GM21515 (cell line): ENCODE measurements at regions not wholly inside any gene's neighbourhood (a gene's known extent, or its start where the extent isn't known, plus 50 kb on each side); places are given as distances from the start of the nearest gene placed in this dataset.

ENCODE experiments used
- ATAC-seq: cut with Tn5 transposase; IDR thresholded peaks from one replicate; pipeline ENCODE4 v1.9.1; 2021; ENCODE audit not compliant: unreplicated experiment

DNA sequence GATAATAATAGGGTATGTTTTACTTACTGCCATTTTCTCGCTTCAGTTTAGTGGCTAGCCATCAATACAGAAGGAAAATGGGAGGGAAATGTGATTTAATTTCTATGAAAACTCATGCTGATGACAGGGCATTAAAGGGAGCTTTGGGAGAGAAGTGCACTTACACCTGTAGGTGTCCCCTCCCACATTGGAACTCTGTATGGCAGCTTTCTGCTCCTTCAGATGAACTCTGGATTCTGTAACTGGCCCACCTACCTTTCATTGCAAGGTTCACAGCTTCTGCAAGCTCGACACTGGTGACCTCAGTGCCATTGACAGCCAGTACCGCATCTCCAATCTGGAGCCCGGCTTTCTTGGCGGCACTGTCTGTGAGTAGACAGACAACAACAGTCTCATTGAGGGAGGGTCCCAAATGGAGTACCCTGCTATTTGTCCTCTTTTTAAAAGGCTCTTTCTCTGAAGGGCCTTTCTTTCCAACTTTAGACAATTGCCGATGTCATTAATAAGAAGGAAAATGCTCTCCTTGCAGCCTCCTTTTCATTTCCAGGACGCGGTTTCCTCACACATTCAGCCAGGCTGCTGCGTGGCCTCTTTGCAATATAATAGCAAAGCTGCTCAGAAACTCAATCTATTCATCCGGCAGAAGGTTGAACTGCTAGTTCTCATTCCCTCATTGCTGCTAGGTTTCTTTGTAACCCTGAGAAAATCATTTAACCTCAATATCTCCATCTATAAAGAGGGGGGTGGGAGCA is 63.6 kb downstream of the NUDT12 start:
- ATAC-seq: no peak

DNA sequence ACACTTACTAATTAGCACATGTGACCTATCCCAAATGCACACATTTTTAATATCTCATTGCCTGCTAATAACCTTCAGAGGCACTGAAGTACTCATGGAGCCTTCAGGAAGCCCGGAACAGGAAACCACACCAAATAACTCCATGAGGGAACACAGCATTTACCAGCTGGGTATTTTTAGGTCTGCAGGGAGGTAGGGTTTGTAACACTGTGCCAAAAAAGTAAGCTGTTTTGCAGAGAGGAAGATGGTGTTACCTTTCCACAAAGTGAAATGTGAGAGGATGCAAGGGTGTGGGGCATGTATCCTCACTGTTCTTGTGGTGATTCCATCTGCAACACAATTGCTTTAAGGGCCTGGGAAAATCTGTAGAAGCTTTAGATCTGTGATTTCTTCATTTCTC is 64.4 kb downstream of the NUDT12 start:
- ATAC-seq: no peak

GRCh38 chr5:103497781-103498180 is 64.8 kb downstream of the NUDT12 start:
- ATAC-seq: no peak

DNA sequence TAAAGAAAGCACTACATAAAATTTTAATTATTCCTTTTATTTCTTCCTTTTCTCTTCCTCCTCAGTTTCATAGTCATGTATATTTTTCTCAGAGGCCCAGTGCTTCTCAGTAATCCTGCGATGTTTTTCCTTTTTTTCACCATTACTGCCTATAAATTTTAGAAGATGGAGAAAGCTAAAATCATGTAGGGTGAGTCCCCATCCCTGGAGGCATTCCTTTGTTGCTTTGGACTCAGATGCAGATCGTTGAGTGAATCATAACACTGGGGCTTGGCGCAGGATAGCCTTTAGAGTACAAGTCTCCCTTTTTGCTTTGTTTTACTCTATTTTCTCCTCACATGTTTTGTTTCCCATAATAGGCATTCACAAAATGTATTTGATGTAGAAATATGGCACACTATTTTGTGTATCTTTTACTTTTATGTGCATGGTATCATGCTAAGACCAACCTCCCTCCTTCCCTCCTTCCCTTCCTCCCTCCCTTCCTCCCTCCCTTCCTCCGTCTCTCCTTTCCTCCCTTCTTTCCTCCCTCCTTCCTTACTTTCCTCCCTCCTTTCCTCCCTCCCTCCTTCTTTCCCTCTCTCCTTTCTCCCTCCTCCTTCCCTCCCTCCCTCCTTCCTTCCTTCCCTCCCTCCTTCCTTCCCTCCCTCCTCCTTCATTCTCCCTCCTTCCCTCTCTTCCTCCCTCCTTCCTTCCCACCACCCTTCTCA is 72.4 kb downstream of the NUDT12 start:
- ATAC-seq: no peak

DNA sequence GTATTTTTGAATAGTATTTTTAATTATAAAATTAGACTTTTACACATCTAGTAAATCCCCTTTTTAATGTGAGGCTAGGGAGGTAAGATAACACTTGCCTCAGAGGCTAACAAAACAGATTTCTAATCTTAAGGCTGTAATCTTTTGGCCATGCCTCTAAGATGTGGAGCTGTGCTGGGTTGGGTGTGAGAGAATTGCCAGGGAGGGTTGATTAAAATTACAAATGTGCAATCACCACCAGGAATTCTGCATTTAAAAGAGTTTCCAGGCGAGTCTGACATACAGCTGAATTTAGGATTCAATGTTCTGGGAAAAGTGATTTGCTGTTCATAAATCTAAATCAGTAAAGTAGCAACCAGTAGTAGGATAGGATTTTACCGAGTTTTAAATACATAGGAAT is 73.3 kb downstream of the NUDT12 start:
- no peak for ATAC-seq

DNA sequence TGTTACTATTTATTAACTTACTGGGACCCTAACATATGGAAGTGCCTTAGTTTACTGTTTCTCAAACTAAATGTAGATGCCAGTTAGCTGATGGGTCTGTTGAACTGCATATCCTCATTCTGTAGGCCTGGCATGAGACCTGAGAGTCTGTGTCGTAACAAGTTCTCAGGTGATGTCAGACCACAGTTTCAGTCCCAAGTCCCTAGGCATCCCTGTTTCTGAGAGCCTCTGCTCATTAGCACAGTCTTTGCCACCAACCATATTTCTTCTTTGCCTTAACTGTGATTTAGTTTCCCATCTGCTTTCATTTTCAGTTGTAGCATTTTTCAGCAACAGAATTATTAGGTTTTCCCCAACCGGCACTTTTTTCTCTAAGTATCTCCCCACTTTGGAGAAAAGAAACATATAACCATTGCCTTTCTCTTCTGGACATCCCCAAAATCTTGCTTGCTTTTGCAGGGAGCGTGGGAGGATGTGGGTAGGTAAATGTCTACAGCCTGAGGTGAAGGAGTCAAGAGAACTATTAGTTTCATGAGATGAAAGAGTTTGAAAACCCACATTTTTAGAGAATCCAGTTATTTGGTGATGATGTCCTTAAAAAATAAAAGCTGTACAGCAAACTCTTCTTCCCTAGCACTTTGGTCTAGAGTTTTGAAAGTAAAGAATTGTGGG is 74.6 kb downstream of the NUDT12 start:
- ATAC-seq: peak; percentile 64

DNA sequence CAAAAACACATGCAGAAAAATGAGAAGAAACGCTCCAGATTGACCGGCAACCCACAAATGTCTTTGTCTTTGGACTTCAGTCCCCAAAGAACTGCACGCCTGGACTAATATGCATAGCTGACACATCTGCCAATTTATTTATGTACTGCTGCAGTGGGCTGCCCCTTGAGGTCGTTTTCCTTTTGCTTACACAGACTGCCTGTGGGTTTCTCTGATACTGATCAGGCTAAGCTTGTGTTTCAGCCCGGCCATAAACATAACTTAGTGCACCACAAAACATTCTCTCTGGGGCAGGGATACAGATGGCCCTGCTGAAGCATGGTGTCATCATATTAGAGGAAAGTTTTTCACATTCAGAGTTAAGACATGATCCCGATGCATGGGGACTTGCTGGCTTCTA is 75.4 kb downstream of the NUDT12 start:
- no peak for ATAC-seq

GRCh38 chr5:103486739-103487138 is 75.8 kb downstream of the NUDT12 start:
- no peak for ATAC-seq

DNA sequence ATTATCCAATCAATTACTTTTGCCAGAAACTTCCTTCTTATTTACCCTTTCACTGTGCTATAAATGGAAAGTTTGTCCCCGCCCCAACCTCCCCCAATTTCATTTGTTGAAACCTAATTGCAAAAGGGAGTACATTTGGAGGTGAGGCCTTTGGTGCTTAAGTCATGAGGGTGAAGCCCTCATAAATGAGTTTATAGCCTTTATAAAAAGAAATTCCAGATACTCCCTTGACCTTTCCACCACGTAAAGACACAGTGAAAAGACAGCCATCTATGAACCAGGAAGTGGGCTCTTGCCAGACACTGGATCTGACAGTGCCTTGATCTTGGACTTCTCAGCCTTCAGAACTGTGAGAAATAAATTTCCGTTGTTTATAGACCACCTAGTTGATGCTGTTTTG is 82.3 kb downstream of the NUDT12 start:
- no peak for ATAC-seq

GRCh38 chr5:103477678-103478077 is 84.9 kb downstream of the NUDT12 start:
- no peak for ATAC-seq

- no peak for ATAC-seq
These were observed 85.8 kb downstream of the NUDT12 start for GRCh38 chr5:103476811-103477210.

- peak; percentile 63 for ATAC-seq
These were observed 86.9 kb downstream of the NUDT12 start for GRCh38 chr5:103475629-103476240.

- ATAC-seq: no peak
These were observed 87.9 kb downstream of the NUDT12 start for GRCh38 chr5:103474677-103475076.

DNA sequence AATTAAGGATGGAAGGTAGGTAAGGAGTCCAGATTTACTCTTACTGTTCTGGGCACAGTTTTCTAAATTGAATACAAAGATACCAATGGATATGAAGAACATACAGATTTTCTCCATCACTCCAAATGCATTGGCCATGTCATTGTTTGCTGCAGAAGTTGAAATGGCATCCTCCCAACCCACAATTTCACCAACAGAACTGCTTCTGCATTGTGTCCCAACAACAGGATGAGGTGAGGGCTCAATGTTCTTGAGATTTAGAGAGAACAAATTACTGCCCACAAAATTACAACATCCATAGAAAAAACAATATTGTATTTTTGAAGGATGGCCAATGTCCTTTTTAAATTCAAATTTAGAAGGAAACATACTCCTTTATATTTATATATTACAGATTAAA is 88.9 kb downstream of the NUDT12 start:
- no peak for ATAC-seq

- no peak for ATAC-seq
These were observed 89.8 kb downstream of the NUDT12 start for GRCh38 chr5:103472830-103473229.

GRCh38 chr5:103472265-103472664 is 90.3 kb downstream of the NUDT12 start:
- ATAC-seq: no peak

- ATAC-seq: no peak
These were observed 93.1 kb downstream of the NUDT12 start for GRCh38 chr5:103469288-103470040.

- ATAC-seq: no peak
These were observed 94.8 kb downstream of the NUDT12 start for GRCh38 chr5:103467831-103468230.

- no peak for ATAC-seq
These were observed 96.1 kb downstream of the NUDT12 start for GRCh38 chr5:103466495-103466894.

DNA sequence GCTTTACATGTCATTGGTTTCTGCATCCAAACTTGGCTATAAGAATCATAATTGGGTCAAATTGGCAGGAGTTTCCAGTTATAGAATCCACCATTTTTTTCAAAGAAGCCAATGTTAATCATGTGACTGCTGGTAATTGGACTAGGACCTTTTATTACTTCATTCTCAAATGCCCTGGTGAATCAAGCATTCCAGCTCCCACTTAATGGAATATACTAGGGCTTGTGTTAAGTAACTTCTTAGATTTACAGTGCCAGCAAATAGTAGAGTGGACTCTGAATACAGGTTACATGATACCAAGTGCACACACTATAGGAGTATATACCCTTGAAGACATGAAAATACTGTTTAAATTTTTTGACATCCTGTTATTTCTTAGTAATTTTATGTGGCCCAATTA is 96.7 kb downstream of the NUDT12 start:
- ATAC-seq: no peak
